ENCODE measurements at regions not wholly inside any gene's neighbourhood (a gene's known extent, or its start where the extent isn't known, plus 50 kb on each side); places are given as distances from the start of the nearest gene placed in this dataset.

DNA sequence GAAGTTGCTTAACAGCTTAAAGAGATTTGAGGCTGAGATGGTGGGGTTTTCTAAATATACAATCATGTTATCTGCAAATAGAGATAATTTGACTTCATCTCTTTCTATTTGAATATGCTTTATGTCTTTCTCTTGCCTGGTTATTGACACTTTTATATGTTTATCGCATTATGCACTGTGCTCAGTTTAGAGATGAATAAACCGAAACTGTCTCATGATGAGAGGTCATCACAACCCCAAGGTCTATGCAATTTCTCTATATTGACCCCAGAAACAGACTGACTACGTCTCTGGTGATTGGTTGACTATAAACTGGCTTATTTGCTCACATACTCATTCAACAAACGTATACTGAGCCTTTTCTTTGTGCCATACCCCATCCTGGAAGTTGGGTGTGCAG lies 117.9 kb upstream of the NRIP1 start:
- Histone ChIP-seq H3K27me3 (ENCODE audit: control insufficient read depth in 3 of 3, insufficient read depth in 3 of 3, low read depth in 1 of 3, low read length in 3 of 3) (peaks cover 0 to 25% (median 0%) of the 10 kb centered on the region in 3 experiments), H2BK12ac (ENCODE audit: low read length) (no peak overlapping the region), H2AFZ (ENCODE audit: low read length) (no peak overlapping the region), H3K79me1 (ENCODE audit: low read depth, low read length) (no peaks in the 10 kb centered on the region), H3K9me3 (replicated peaks in 1 of 2; ENCODE audit: control insufficient read depth in 2 of 2, insufficient read depth in 1 of 2, low read depth in 1 of 2, low read length in 2 of 2) (peaks cover 0 to 3% of the 10 kb centered on the region in 2 donors), H2AK5ac (ENCODE audit: low read depth, low read length) (no peak overlapping the region), H3K23ac (ENCODE audit: low read depth, low read length, poor library complexity) (no peak overlapping the region), H2BK120ac (ENCODE audit: low read depth, low read length) (no peak overlapping the region), H3K18ac (ENCODE audit: low read length) (no peak overlapping the region), H3K4me3 (ENCODE audit: low read length in 2 of 2) (no peak overlapping the region), H3K4ac (ENCODE audit: low read length) (no peak overlapping the region), H3K4me1 (ENCODE audit: control insufficient read depth in 2 of 2, insufficient read depth in 1 of 2, low read depth in 1 of 2, low read length in 2 of 2) (peaks cover 0 to 3% of the 10 kb centered on the region in 2 donors), H3K9ac (ENCODE audit: low read depth, low read length, poor library complexity) (no peak overlapping the region), H2BK15ac (ENCODE audit: low read length) (no peak overlapping the region), H3K4me2 (ENCODE audit: insufficient read depth, low read length, poor library complexity, severe bottlenecking) (no peak overlapping the region), H2BK5ac (ENCODE audit: low read length) (no peak overlapping the region), H4K91ac (ENCODE audit: low read depth, low read length, poor library complexity) (no peak overlapping the region), H4K8ac (ENCODE audit: low read depth, low read length) (no peak overlapping the region), H3K27ac (replicated peaks; ENCODE audit: low read length) (no peak overlapping the region), H3K36me3 (replicated peaks in 1 of 2; ENCODE audit: control insufficient read depth in 2 of 2, insufficient read depth in 2 of 2, low read length in 2 of 2) (no peaks in the 10 kb centered on the region), H3K14ac (ENCODE audit: low read length) (no peak overlapping the region)
- WGBS, 2 donors (ENCODE audit: extremely low coverage in 2 of 2, insufficient read length in 2 of 2, insufficient replicate concordance in 1 of 2): no CpG with 5 or more reads among the region's 4 CpGs
- no peak for DNase-seq (ENCODE audit: low spot score)

DNA sequence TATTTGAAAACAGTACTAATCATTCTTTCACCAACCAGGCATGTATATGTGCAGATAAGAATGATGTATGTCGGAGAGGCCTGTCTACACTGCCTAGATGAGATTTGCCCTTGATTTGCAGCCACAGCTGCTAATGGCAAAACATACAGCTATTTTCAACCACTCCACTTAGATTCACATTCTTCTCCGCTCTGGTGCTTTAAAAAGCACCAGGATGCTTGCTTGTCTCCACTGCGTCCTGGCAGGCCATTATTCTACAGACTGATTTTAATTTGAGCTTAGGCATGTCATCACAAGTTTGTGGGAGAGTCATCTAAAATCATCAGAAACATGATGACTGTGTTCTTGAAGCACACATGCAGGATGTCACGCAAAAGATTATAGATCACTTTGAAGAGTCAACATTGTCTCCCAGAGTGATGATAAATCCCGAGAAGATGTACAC lies 119.0 kb upstream of the NRIP1 start:
- Histone ChIP-seq H2AFZ (ENCODE audit: low read length) (no peak overlapping the region), H3K9ac (ENCODE audit: low read depth, low read length, poor library complexity) (no peak overlapping the region), H3K79me1 (ENCODE audit: low read depth, low read length) (no peaks in the 10 kb centered on the region), H3K27me3 (ENCODE audit: control insufficient read depth in 3 of 3, insufficient read depth in 3 of 3, low read depth in 1 of 3, low read length in 3 of 3) (peaks cover 0 to 36% (median 0%) of the 10 kb centered on the region in 3 experiments), H4K8ac (ENCODE audit: low read depth, low read length) (no peak overlapping the region), H2AK5ac (ENCODE audit: low read depth, low read length) (no peak overlapping the region), H2BK15ac (ENCODE audit: low read length) (no peak overlapping the region), H2BK120ac (ENCODE audit: low read depth, low read length) (no peak overlapping the region), H3K4me1 (ENCODE audit: control insufficient read depth in 2 of 2, insufficient read depth in 1 of 2, low read depth in 1 of 2, low read length in 2 of 2) (peaks cover 0 to 3% of the 10 kb centered on the region in 2 donors), H3K4me2 (ENCODE audit: insufficient read depth, low read length, poor library complexity, severe bottlenecking) (no peak overlapping the region), H2BK12ac (ENCODE audit: low read length) (no peak overlapping the region), H3K36me3 (replicated peaks in 1 of 2; ENCODE audit: control insufficient read depth in 2 of 2, insufficient read depth in 2 of 2, low read length in 2 of 2) (no peaks in the 10 kb centered on the region), H4K91ac (ENCODE audit: low read depth, low read length, poor library complexity) (no peak overlapping the region), H3K18ac (ENCODE audit: low read length) (no peak overlapping the region), H3K27ac (replicated peaks; ENCODE audit: low read length) (no peak overlapping the region), H3K9me3 (replicated peaks in 1 of 2; ENCODE audit: control insufficient read depth in 2 of 2, insufficient read depth in 1 of 2, low read depth in 1 of 2, low read length in 2 of 2) (peaks cover 0 to 3% of the 10 kb centered on the region in 2 donors), H3K4ac (ENCODE audit: low read length) (no peak overlapping the region), H3K23ac (ENCODE audit: low read depth, low read length, poor library complexity) (no peak overlapping the region), H2BK5ac (ENCODE audit: low read length) (no peak overlapping the region), H3K4me3 (ENCODE audit: low read length in 2 of 2) (no peak overlapping the region), H3K14ac (ENCODE audit: low read length) (no peak overlapping the region)
- DNase-seq (ENCODE audit: low spot score): no peak
- WGBS, 2 donors (ENCODE audit: extremely low coverage in 2 of 2, insufficient read length in 2 of 2, insufficient replicate concordance in 1 of 2): no CpG with 5 or more reads among the region's 5 CpGs

DNA sequence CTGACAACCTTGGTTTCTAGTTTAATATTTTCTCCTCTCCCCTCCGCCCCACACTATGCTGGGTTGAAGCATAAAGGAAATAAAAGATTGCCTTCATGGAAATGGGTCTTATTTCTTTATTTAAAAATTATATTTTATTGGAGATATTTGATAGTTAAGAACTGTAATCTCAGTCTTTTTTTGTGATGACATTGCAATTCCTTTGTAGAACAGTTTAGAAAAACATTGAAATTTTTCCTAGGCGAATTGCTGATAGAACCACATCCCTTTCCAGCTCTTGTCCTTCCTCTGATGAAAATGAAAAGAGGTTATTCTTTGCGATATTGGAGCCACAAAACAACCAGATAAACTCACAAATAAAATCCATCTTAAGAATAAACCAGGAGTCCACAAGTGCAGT lies 125.6 kb upstream of the NRIP1 start:
- no peak overlapping the region for H3K23ac ChIP-seq (ENCODE audit: low read depth, low read length, poor library complexity)
- H4K91ac ChIP-seq (ENCODE audit: low read depth, low read length, poor library complexity): no peak overlapping the region
- H2AK5ac ChIP-seq (ENCODE audit: low read depth, low read length): no peak overlapping the region
- H3K4me2 ChIP-seq (ENCODE audit: insufficient read depth, low read length, poor library complexity, severe bottlenecking): no peak overlapping the region
- no peak overlapping the region for H3K18ac ChIP-seq (ENCODE audit: low read length)
- no peaks in the 10 kb centered on the region for H3K36me3 ChIP-seq (replicated peaks in 1 of 2; ENCODE audit: control insufficient read depth in 2 of 2, insufficient read depth in 2 of 2, low read length in 2 of 2)
- no peak overlapping the region for H3K27ac ChIP-seq (replicated peaks; ENCODE audit: low read length)
- no peak overlapping the region for H3K4ac ChIP-seq (ENCODE audit: low read length)
- no peak overlapping the region for H4K8ac ChIP-seq (ENCODE audit: low read depth, low read length)
- no peaks in the 10 kb centered on the region for H3K79me1 ChIP-seq (ENCODE audit: low read depth, low read length)
- peaks cover 2 to 6% of the 10 kb centered on the region in 2 donors for H3K4me1 ChIP-seq (ENCODE audit: control insufficient read depth in 2 of 2, insufficient read depth in 1 of 2, low read depth in 1 of 2, low read length in 2 of 2)
- H3K14ac ChIP-seq (ENCODE audit: low read length): no peak overlapping the region
- no peak for DNase-seq (ENCODE audit: low spot score)
- H2BK15ac ChIP-seq (ENCODE audit: low read length): no peak overlapping the region
- no peak overlapping the region for H2BK120ac ChIP-seq (ENCODE audit: low read depth, low read length)
- H2AFZ ChIP-seq (ENCODE audit: low read length): no peak overlapping the region
- no peak overlapping the region for H2BK5ac ChIP-seq (ENCODE audit: low read length)
- WGBS, 2 donors (ENCODE audit: extremely low coverage in 2 of 2, insufficient read length in 2 of 2, insufficient replicate concordance in 1 of 2): no CpG with 5 or more reads among the region's 3 CpGs
- peaks cover 0 to 76% (median 0%) of the 10 kb centered on the region in 3 experiments for H3K27me3 ChIP-seq (ENCODE audit: control insufficient read depth in 3 of 3, insufficient read depth in 3 of 3, low read depth in 1 of 3, low read length in 3 of 3)
- H3K9me3 ChIP-seq (replicated peaks in 1 of 2; ENCODE audit: control insufficient read depth in 2 of 2, insufficient read depth in 1 of 2, low read depth in 1 of 2, low read length in 2 of 2): peaks cover 0 to 7% of the 10 kb centered on the region in 2 donors
- H3K4me3 ChIP-seq (ENCODE audit: low read length in 2 of 2): no peak overlapping the region
- H3K9ac ChIP-seq (ENCODE audit: low read depth, low read length, poor library complexity): no peak overlapping the region
- no peak overlapping the region for H2BK12ac ChIP-seq (ENCODE audit: low read length)

DNA sequence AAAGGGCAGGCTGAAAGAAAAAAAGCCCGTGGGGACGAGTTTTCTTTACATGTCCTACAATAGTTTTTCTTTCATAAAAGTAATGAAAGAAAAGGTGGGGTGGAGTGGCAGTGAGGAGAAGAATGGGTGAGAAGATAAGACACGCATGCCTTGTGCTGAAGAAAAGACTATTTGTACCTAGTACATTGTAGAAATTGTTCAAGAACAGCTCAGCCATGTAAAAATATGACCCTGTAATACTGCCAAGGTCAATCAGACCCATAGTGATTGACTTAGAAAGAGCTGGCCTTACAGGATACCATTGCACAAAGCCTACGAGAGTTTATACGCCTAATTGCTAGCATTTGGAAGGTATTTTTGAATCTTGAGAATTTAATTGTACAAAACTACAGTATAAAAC lies 126.0 kb upstream of the NRIP1 start:
- no peak overlapping the region for H3K27ac ChIP-seq (replicated peaks; ENCODE audit: low read length)
- no peak overlapping the region for H2BK5ac ChIP-seq (ENCODE audit: low read length)
- H4K8ac ChIP-seq (ENCODE audit: low read depth, low read length): no peak overlapping the region
- no peak overlapping the region for H3K18ac ChIP-seq (ENCODE audit: low read length)
- H3K79me1 ChIP-seq (ENCODE audit: low read depth, low read length): no peaks in the 10 kb centered on the region
- H3K9ac ChIP-seq (ENCODE audit: low read depth, low read length, poor library complexity): no peak overlapping the region
- H3K23ac ChIP-seq (ENCODE audit: low read depth, low read length, poor library complexity): no peak overlapping the region
- DNase-seq (ENCODE audit: low spot score): no peak
- H2AFZ ChIP-seq (ENCODE audit: low read length): no peak overlapping the region
- H2AK5ac ChIP-seq (ENCODE audit: low read depth, low read length): no peak overlapping the region
- no peak overlapping the region for H4K91ac ChIP-seq (ENCODE audit: low read depth, low read length, poor library complexity)
- no peak overlapping the region for H3K4me3 ChIP-seq (ENCODE audit: low read length in 2 of 2)
- H2BK120ac ChIP-seq (ENCODE audit: low read depth, low read length): no peak overlapping the region
- H3K4me2 ChIP-seq (ENCODE audit: insufficient read depth, low read length, poor library complexity, severe bottlenecking): no peak overlapping the region
- H2BK15ac ChIP-seq (ENCODE audit: low read length): no peak overlapping the region
- peaks cover 0 to 6% of the 10 kb centered on the region in 2 donors for H3K9me3 ChIP-seq (replicated peaks in 1 of 2; ENCODE audit: control insufficient read depth in 2 of 2, insufficient read depth in 1 of 2, low read depth in 1 of 2, low read length in 2 of 2)
- peaks cover 6 to 8% of the 10 kb centered on the region in 2 donors for H3K4me1 ChIP-seq (ENCODE audit: control insufficient read depth in 2 of 2, insufficient read depth in 1 of 2, low read depth in 1 of 2, low read length in 2 of 2)
- WGBS, 2 donors (ENCODE audit: extremely low coverage in 2 of 2, insufficient read length in 2 of 2, insufficient replicate concordance in 1 of 2): no CpG with 5 or more reads among the region's 5 CpGs
- no peak overlapping the region for H2BK12ac ChIP-seq (ENCODE audit: low read length)
- H3K36me3 ChIP-seq (replicated peaks in 1 of 2; ENCODE audit: control insufficient read depth in 2 of 2, insufficient read depth in 2 of 2, low read length in 2 of 2): no peaks in the 10 kb centered on the region
- no peak overlapping the region for H3K14ac ChIP-seq (ENCODE audit: low read length)
- no peak overlapping the region for H3K4ac ChIP-seq (ENCODE audit: low read length)
- H3K27me3 ChIP-seq (ENCODE audit: control insufficient read depth in 3 of 3, insufficient read depth in 3 of 3, low read depth in 1 of 3, low read length in 3 of 3): peaks cover 0 to 72% (median 0%) of the 10 kb centered on the region in 3 experiments
